SK-N-SH (cell line): ENCODE measurements at regions not wholly inside any gene's neighbourhood (a gene's known extent, or its start where the extent isn't known, plus 50 kb on each side); places are given as distances from the start of the nearest gene placed in this dataset.

Source experiments
- CHD2 ChIP-seq: fragments of 150-350 bp; IDR thresholded peaks from 2 replicates; pipeline ENCODE4 v1.6.1; 2018; ENCODE audit warnings: low read length; ENCODE audit not compliant: partially characterized antibody
- EZH2phosphoT487 ChIP-seq: fragments of 200-600 bp; sonication (generic); IDR thresholded peaks from 2 replicates; pipeline ENCODE4 v1.6.1; 2017; ENCODE audit warnings: low read depth, mixed run types, mild to moderate bottlenecking, antibody characterized with exemption, moderate library complexity, borderline replicate concordance
- FOSL2 ChIP-seq: IDR thresholded peaks from 2 replicates; pipeline ENCODE4 v1.4.0; 2012; ENCODE audit warnings: low read depth, mild to moderate bottlenecking, moderate library complexity, borderline replicate concordance
- GATA2 ChIP-seq: sonication (generic); formaldehyde crosslinking; IDR thresholded peaks from 2 replicates; pipeline ENCODE4 v1.5.0; 2020; ENCODE audit warnings: mild to moderate bottlenecking, missing genetic modification reagents
- JUND ChIP-seq: IDR thresholded peaks from 2 replicates; pipeline ENCODE4 v1.4.0; 2012
- NRF1 ChIP-seq: IDR thresholded peaks from 2 replicates; pipeline ENCODE4 v1.6.1; 2012; ENCODE audit warnings: low read depth, mild to moderate bottlenecking, low read length
- POLR2AphosphoS5 ChIP-seq: IDR thresholded peaks from 2 replicates; pipeline ENCODE4 v1.6.1; 2012; ENCODE audit warnings: low read depth, low read length
- RAD21 ChIP-seq: IDR thresholded peaks from 2 replicates; pipeline ENCODE4 v1.6.1; 2012; ENCODE audit warnings: mild to moderate bottlenecking, low read length
- TAF1 ChIP-seq: IDR thresholded peaks from 2 replicates; pipeline ENCODE4 v1.6.1; 2012; ENCODE audit warnings: low read depth, mild to moderate bottlenecking, low read length, moderate library complexity, borderline replicate concordance
- TEAD4 ChIP-seq: IDR thresholded peaks from 2 replicates; pipeline ENCODE4 v1.4.0; 2012; ENCODE audit warnings: mild to moderate bottlenecking, borderline replicate concordance; ENCODE audit not compliant: insufficient read depth
- TF ChIP-seq, protein P1 (sequence below): IDR thresholded peaks from 2 replicates; pipeline ENCODE4 v1.4.0; 2012; ENCODE audit warnings: low read depth
- TF ChIP-seq, protein P2 (sequence below): IDR thresholded peaks from 2 replicates; pipeline ENCODE4; 2012
- TF ChIP-seq, protein P3 (sequence below): fragments of 200-600 bp; sonication (generic); IDR thresholded peaks from 2 replicates; pipeline ENCODE4 v1.6.1; 2017; ENCODE audit warnings: antibody characterized with exemption, mild to moderate bottlenecking, moderate library complexity

DNA sequence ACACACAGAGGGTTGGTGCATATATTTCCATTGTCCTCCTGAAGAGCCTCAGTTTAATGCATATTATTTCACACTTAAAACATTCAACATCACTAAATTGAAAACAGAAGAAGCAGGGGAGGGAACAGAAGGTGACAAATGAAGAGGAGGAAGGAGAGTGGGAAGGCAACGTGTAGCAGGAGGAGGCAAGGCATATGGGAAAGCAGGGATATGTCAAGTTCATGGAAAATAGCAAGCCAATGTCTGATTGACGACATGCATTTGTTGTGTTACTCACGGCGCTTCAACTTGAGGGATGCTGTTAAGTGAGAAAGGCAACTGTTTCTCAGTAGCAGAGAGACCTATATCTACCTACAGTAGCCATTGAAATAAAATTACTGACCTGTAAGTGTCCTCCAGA is 154.5 kb downstream of the NSUN3 start:
- TF ChIP-seq, protein P1, sequence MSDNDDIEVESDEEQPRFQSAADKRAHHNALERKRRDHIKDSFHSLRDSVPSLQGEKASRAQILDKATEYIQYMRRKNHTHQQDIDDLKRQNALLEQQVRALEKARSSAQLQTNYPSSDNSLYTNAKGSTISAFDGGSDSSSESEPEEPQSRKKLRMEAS = no peak
- TF ChIP-seq, protein P2, sequence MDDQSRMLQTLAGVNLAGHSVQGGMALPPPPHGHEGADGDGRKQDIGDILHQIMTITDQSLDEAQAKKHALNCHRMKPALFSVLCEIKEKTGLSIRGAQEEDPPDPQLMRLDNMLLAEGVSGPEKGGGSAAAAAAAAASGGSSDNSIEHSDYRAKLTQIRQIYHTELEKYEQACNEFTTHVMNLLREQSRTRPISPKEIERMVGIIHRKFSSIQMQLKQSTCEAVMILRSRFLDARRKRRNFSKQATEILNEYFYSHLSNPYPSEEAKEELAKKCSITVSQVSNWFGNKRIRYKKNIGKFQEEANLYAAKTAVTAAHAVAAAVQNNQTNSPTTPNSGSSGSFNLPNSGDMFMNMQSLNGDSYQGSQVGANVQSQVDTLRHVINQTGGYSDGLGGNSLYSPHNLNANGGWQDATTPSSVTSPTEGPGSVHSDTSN = no peak
- TF ChIP-seq JUND (no peak), TAF1 (no peak), GATA2 (CRISPR knock-in tag) (no peak), TEAD4 (no peak), NRF1 (no peak), RAD21 (no peak), FOSL2 (no peak), EZH2phosphoT487 (no peak), POLR2AphosphoS5 (no peak), CHD2 (no peak)
- TF ChIP-seq, protein P3, sequence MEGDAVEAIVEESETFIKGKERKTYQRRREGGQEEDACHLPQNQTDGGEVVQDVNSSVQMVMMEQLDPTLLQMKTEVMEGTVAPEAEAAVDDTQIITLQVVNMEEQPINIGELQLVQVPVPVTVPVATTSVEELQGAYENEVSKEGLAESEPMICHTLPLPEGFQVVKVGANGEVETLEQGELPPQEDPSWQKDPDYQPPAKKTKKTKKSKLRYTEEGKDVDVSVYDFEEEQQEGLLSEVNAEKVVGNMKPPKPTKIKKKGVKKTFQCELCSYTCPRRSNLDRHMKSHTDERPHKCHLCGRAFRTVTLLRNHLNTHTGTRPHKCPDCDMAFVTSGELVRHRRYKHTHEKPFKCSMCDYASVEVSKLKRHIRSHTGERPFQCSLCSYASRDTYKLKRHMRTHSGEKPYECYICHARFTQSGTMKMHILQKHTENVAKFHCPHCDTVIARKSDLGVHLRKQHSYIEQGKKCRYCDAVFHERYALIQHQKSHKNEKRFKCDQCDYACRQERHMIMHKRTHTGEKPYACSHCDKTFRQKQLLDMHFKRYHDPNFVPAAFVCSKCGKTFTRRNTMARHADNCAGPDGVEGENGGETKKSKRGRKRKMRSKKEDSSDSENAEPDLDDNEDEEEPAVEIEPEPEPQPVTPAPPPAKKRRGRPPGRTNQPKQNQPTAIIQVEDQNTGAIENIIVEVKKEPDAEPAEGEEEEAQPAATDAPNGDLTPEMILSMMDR = no peak
